Stimulated activated effector memory CD8-positive, alpha-beta T cell treated with anti-CD3 and anti-CD28 coated beads, Interleukin-12 subunit alpha, Interleukin-12 subunit beta, amount 100 ng/mL, for 72 hours (primary cell): ENCODE measurements at regions not wholly inside any gene's neighbourhood (a gene's known extent, or its start where the extent isn't known, plus 50 kb on each side); places are given as distances from the start of the nearest gene placed in this dataset.

ENCODE experiments used
- ATAC-seq: fragments of 150-1000 bp; cut with Tn5 transposase; 2 replicates; pipeline ENCODE4 v1.10.0; 2021
- DNase-seq, 2 donors: peaks; one replicate each; pipeline ENCODE4 v3.0.0; 2021 to 2022; ENCODE audit warnings: low spot score in 2 of 2
- H3K27ac Mint-ChIP-seq: one replicate; pipeline ENCODE4 v1.8.0; 2022; ENCODE audit warnings: mild to moderate bottlenecking, mixed read lengths
- H3K36me3 Mint-ChIP-seq: one replicate; pipeline ENCODE4 v1.8.0; 2022; ENCODE audit warnings: mild to moderate bottlenecking, mixed read lengths
- H3K4me1 Mint-ChIP-seq: one replicate; pipeline ENCODE4 v1.8.0; 2022; ENCODE audit warnings: mixed read lengths
- H3K4me3 Mint-ChIP-seq: one replicate; pipeline ENCODE4 v1.8.0; 2022; ENCODE audit warnings: mild to moderate bottlenecking, mixed read lengths
- H3K9me3 Mint-ChIP-seq: one replicate; pipeline ENCODE4 v1.8.0; 2022; ENCODE audit warnings: mixed read lengths

GRCh38 chr11:45071232-45071631 lies 75.2 kb upstream of the PRDM11 start:
- DNase-seq (no peak), ATAC-seq (no peak)
- peak overlapping the region; percentile 35 for H3K27ac Mint-ChIP-seq
- H3K4me1 Mint-ChIP-seq = peaks cover 13% of the 10 kb centered on the region
- H3K9me3 Mint-ChIP-seq = no peaks in the 10 kb centered on the region
- no peak overlapping the region for H3K4me3 Mint-ChIP-seq
- no peaks in the 10 kb centered on the region for H3K36me3 Mint-ChIP-seq

GRCh38 chr11:45073685-45074141 lies 72.7 kb upstream of the PRDM11 start:
- ATAC-seq (peak; percentile 64), DNase-seq (no peak)
- H3K4me3 Mint-ChIP-seq = no peak overlapping the region
- peaks cover 17% of the 10 kb centered on the region for H3K4me1 Mint-ChIP-seq
- H3K36me3 Mint-ChIP-seq = no peaks in the 10 kb centered on the region
- no peaks in the 10 kb centered on the region for H3K9me3 Mint-ChIP-seq
- H3K27ac Mint-ChIP-seq = no peak overlapping the region

- Mint-ChIP-seq H3K36me3 (no peaks in the 10 kb centered on the region), H3K4me3 (no peak overlapping the region), H3K27ac (peak overlapping the region; percentile 0), H3K4me1 (peaks cover 35% of the 10 kb centered on the region), H3K9me3 (no peaks in the 10 kb centered on the region)
- no peak for DNase-seq
- ATAC-seq = no peak
These were observed 70.9 kb upstream of the PRDM11 start for GRCh38 chr11:45075519-45075918.

GRCh38 chr11:45075952-45076351 lies 70.5 kb upstream of the PRDM11 start:
- Mint-ChIP-seq H3K9me3 (no peaks in the 10 kb centered on the region), H3K4me3 (no peak overlapping the region), H3K27ac (no peak overlapping the region), H3K4me1 (peaks cover 40% of the 10 kb centered on the region), H3K36me3 (peaks cover 3% of the 10 kb centered on the region)
- DNase-seq (no peak), ATAC-seq (no peak)

GRCh38 chr11:45076761-45077160 lies 69.7 kb upstream of the PRDM11 start:
- Mint-ChIP-seq H3K9me3 (no peaks in the 10 kb centered on the region), H3K27ac (no peak overlapping the region), H3K36me3 (peaks cover 5% of the 10 kb centered on the region), H3K4me1 (peaks cover 48% of the 10 kb centered on the region), H3K4me3 (no peak overlapping the region)
- no peak for DNase-seq
- ATAC-seq = no peak

GRCh38 chr11:45078236-45079074 lies 68.0 kb upstream of the PRDM11 start:
- Mint-ChIP-seq H3K9me3 (no peaks in the 10 kb centered on the region), H3K36me3 (peaks cover 5% of the 10 kb centered on the region), H3K27ac (peak overlapping the region; percentile 97), H3K4me3 (peak overlapping the region; percentile 67), H3K4me1 (peaks cover 54% of the 10 kb centered on the region)
- DNase-seq (no peak), ATAC-seq (no peak)

- H3K36me3 Mint-ChIP-seq = peaks cover 5% of the 10 kb centered on the region
- ATAC-seq (no peak), DNase-seq (no peak)
- peak overlapping the region; percentile 67 for H3K4me3 Mint-ChIP-seq
- no peaks in the 10 kb centered on the region for H3K9me3 Mint-ChIP-seq
- H3K27ac Mint-ChIP-seq = peak overlapping the region; percentile 97
- peaks cover 58% of the 10 kb centered on the region for H3K4me1 Mint-ChIP-seq
These were observed 67.4 kb upstream of the PRDM11 start for GRCh38 chr11:45079075-45079444.

GRCh38 chr11:45079567-45079942 lies 66.9 kb upstream of the PRDM11 start:
- H3K27ac Mint-ChIP-seq = peak overlapping the region; percentile 97
- peak; percentile 48 for ATAC-seq
- no peak for DNase-seq

GRCh38 chr11:45079943-45080719 lies 66.3 kb upstream of the PRDM11 start:
- H3K4me1 Mint-ChIP-seq = peaks cover 65% of the 10 kb centered on the region
- peak overlapping the region; percentile 67 for H3K4me3 Mint-ChIP-seq
- DNase-seq = peak; percentile 33 to 74
- H3K27ac Mint-ChIP-seq = peak overlapping the region; percentile 97
- H3K9me3 Mint-ChIP-seq = no peaks in the 10 kb centered on the region
- H3K36me3 Mint-ChIP-seq = peaks cover 5% of the 10 kb centered on the region
- ATAC-seq = peak; percentile 86

More at GRCh38 chr11:45079567-45079942, 66.9 kb upstream of the PRDM11 start:
- peaks cover 5% of the 10 kb centered on the region for H3K36me3 Mint-ChIP-seq
- peaks cover 63% of the 10 kb centered on the region for H3K4me1 Mint-ChIP-seq
- no peaks in the 10 kb centered on the region for H3K9me3 Mint-ChIP-seq
- peak overlapping the region; percentile 67 for H3K4me3 Mint-ChIP-seq

- peak overlapping the region; percentile 41 for H3K27ac Mint-ChIP-seq
- ATAC-seq = no peak
These were observed 63.5 kb upstream of the PRDM11 start for GRCh38 chr11:45082744-45083543.

GRCh38 chr11:45083544-45084087 lies 62.8 kb upstream of the PRDM11 start:
- no peaks in the 10 kb centered on the region for H3K9me3 Mint-ChIP-seq
- H3K36me3 Mint-ChIP-seq = peaks cover 5% of the 10 kb centered on the region
- no peak for DNase-seq
- H3K27ac Mint-ChIP-seq = peak overlapping the region; percentile 41
- H3K4me3 Mint-ChIP-seq = no peak overlapping the region
- H3K4me1 Mint-ChIP-seq = peaks cover 82% of the 10 kb centered on the region
- ATAC-seq = no peak

More at GRCh38 chr11:45082744-45083543, 63.5 kb upstream of the PRDM11 start:
- no peak for DNase-seq
- peaks cover 85% of the 10 kb centered on the region for H3K4me1 Mint-ChIP-seq
- peaks cover 5% of the 10 kb centered on the region for H3K36me3 Mint-ChIP-seq
- peak overlapping the region; percentile 41 for H3K4me3 Mint-ChIP-seq
- no peaks in the 10 kb centered on the region for H3K9me3 Mint-ChIP-seq

- ATAC-seq = no peak
- Mint-ChIP-seq H3K4me1 (peaks cover 74% of the 10 kb centered on the region), H3K27ac (peak overlapping the region; percentile 85), H3K4me3 (no peak overlapping the region), H3K9me3 (no peaks in the 10 kb centered on the region), H3K36me3 (peaks cover 3% of the 10 kb centered on the region)
- no peak for DNase-seq
These were observed 60.6 kb upstream of the PRDM11 start for GRCh38 chr11:45085646-45086501.

GRCh38 chr11:45086526-45086925 lies 59.9 kb upstream of the PRDM11 start:
- DNase-seq (no peak), ATAC-seq (no peak)
- Mint-ChIP-seq H3K9me3 (no peaks in the 10 kb centered on the region), H3K4me1 (peaks cover 71% of the 10 kb centered on the region), H3K4me3 (no peak overlapping the region), H3K27ac (peak overlapping the region; percentile 85), H3K36me3 (no peaks in the 10 kb centered on the region)
